Activated CD8-positive, alpha-beta memory T cell treated with anti-CD3 and anti-CD28 coated beads, Interleukin-2, amount 10 ng/mL, durations not matched to agents 7 days and 5 days (primary cell): ENCODE measurements at regions not wholly inside any gene's neighbourhood (a gene's known extent, or its start where the extent isn't known, plus 50 kb on each side); places are given as distances from the start of the nearest gene placed in this dataset.
"Not testable (repeated sequence)": the region's sequence is repeated elsewhere in the genome, so short reads cannot be mapped to it uniquely, and the experiment has no call there.

Experiments
- ATAC-seq: fragments of 150-1000 bp; cut with Tn5 transposase; one replicate; pipeline ENCODE4 v1.10.0; 2021; ENCODE audit warnings: moderate library complexity
- CTCF ChIA-PET: fragments of 350-600 bp; sonication (Branson Sonifier 250); formaldehyde crosslinking; loops from one replicate; lab custom pipeline; 2021; ENCODE audit warnings: antibody characterized with exemption; lab: Charles Lee
- DNase-seq: peaks from one replicate; pipeline ENCODE4 v3.0.0-alpha.2; 2020
- H3K27ac Mint-ChIP-seq: one replicate; pipeline ENCODE4 v1.8.0; 2021; ENCODE audit warnings: mild to moderate bottlenecking, mixed read lengths
- H3K27me3 Mint-ChIP-seq: one replicate; pipeline ENCODE4 v1.8.0; 2021; ENCODE audit warnings: mixed read lengths
- H3K36me3 Mint-ChIP-seq: one replicate; pipeline ENCODE4 v1.8.0; 2021; ENCODE audit warnings: mild to moderate bottlenecking, mixed read lengths
- H3K4me1 Mint-ChIP-seq: one replicate; pipeline ENCODE4 v1.8.0; 2021; ENCODE audit warnings: mixed read lengths
- H3K4me3 Mint-ChIP-seq: one replicate; pipeline ENCODE4 v1.8.0; 2021; ENCODE audit warnings: mild to moderate bottlenecking, moderate library complexity, mixed read lengths
- H3K9me3 Mint-ChIP-seq: one replicate; pipeline ENCODE4 v1.8.0; 2022; ENCODE audit warnings: low read depth, mixed read lengths

GRCh38 chr3:65026151-65026550, 338.4 kb upstream of the ADAMTS9 start:
- Mint-ChIP-seq H3K27me3 (no peaks in the 10 kb centered on the region), H3K4me3 (no peak overlapping the region), H3K36me3 (no peaks in the 10 kb centered on the region), H3K27ac (no peak overlapping the region), H3K9me3 (peaks cover 9% of the 10 kb centered on the region), H3K4me1 (peaks cover 2% of the 10 kb centered on the region)
- CTCF ChIA-PET: interaction anchor here (0.6 kb wide), 1 partner anchor 8 kb away, joined by 3 read pairs; no protein-coding TSS in a partner anchor
- no peak for ATAC-seq
- DNase-seq: no peak

- Mint-ChIP-seq H3K4me1 (no peaks in the 10 kb centered on the region), H3K27me3 (no peaks in the 10 kb centered on the region), H3K9me3 (peaks cover 9% of the 10 kb centered on the region), H3K27ac (no peak overlapping the region), H3K36me3 (no peaks in the 10 kb centered on the region), H3K4me3 (no peak overlapping the region)
- ATAC-seq (no peak), DNase-seq (no peak)
- CTCF ChIA-PET: no interaction called here
Measured at GRCh38 chr3:65024148-65024547, 336.3 kb upstream of the ADAMTS9 start.

- Mint-ChIP-seq H3K36me3 (no peaks in the 10 kb centered on the region), H3K4me3 (no peak overlapping the region)
Measured at GRCh38 chr3:65020281-65021160, 332.7 kb upstream of the ADAMTS9 start.

GRCh38 chr3:65019443-65020055, 331.7 kb upstream of the ADAMTS9 start:
- Mint-ChIP-seq H3K4me1 (no peaks in the 10 kb centered on the region), H3K4me3 (no peak overlapping the region), H3K27ac (no peak overlapping the region), H3K9me3 (peaks cover 7% of the 10 kb centered on the region), H3K27me3 (no peaks in the 10 kb centered on the region), H3K36me3 (no peaks in the 10 kb centered on the region)
- DNase-seq: no peak
- CTCF ChIA-PET: no interaction called here
- no peak for ATAC-seq

More at GRCh38 chr3:65020281-65021160, 332.7 kb upstream of the ADAMTS9 start:
- no peaks in the 10 kb centered on the region for H3K4me1 Mint-ChIP-seq
- peaks cover 7% of the 10 kb centered on the region for H3K9me3 Mint-ChIP-seq
- DNase-seq (no peak), ATAC-seq (no peak)
- no peaks in the 10 kb centered on the region for H3K27me3 Mint-ChIP-seq
- CTCF ChIA-PET: no interaction called here
- no peak overlapping the region for H3K27ac Mint-ChIP-seq

- CTCF ChIA-PET: interaction anchor here (0.7 kb wide), 1 partner anchor 8 kb away, joined by 3 read pairs; no protein-coding TSS in a partner anchor
- Mint-ChIP-seq H3K27ac (no peak overlapping the region), H3K9me3 (peaks cover 2% of the 10 kb centered on the region), H3K36me3 (no peaks in the 10 kb centered on the region), H3K4me3 (no peak overlapping the region), H3K27me3 (no peaks in the 10 kb centered on the region), H3K4me1 (no peaks in the 10 kb centered on the region)
- DNase-seq: no peak
- no peak for ATAC-seq
Measured at GRCh38 chr3:65018801-65019200, 331.0 kb upstream of the ADAMTS9 start.

- H3K27ac Mint-ChIP-seq: no peak overlapping the region
- H3K9me3 Mint-ChIP-seq: no peaks in the 10 kb centered on the region
- no peak for ATAC-seq
- no peaks in the 10 kb centered on the region for H3K36me3 Mint-ChIP-seq
- CTCF ChIA-PET: no interaction called here
- H3K4me1 Mint-ChIP-seq: no peaks in the 10 kb centered on the region
- DNase-seq: no peak
- no peak overlapping the region for H3K4me3 Mint-ChIP-seq
- H3K27me3 Mint-ChIP-seq: no peaks in the 10 kb centered on the region
Measured at GRCh38 chr3:65017359-65017758, 329.6 kb upstream of the ADAMTS9 start.

- Mint-ChIP-seq H3K9me3 (peaks cover 3% of the 10 kb centered on the region), H3K27ac (no peak overlapping the region), H3K4me3 (no peak overlapping the region), H3K4me1 (no peaks in the 10 kb centered on the region), H3K27me3 (no peaks in the 10 kb centered on the region), H3K36me3 (no peaks in the 10 kb centered on the region)
- CTCF ChIA-PET: no interaction called here
- ATAC-seq: no peak
- no peak for DNase-seq
Measured at GRCh38 chr3:65015711-65016110, 327.9 kb upstream of the ADAMTS9 start.

GRCh38 chr3:65013053-65013452, 325.3 kb upstream of the ADAMTS9 start:
- Mint-ChIP-seq H3K4me3 (no peak overlapping the region), H3K9me3 (peaks cover 3% of the 10 kb centered on the region), H3K36me3 (no peaks in the 10 kb centered on the region), H3K4me1 (no peaks in the 10 kb centered on the region), H3K27ac (no peak overlapping the region), H3K27me3 (no peaks in the 10 kb centered on the region)
- CTCF ChIA-PET: no interaction called here
- no peak for DNase-seq
- ATAC-seq: no peak

GRCh38 chr3:65006300-65006739, 318.5 kb upstream of the ADAMTS9 start:
- Mint-ChIP-seq H3K4me3 (no peak overlapping the region), H3K27ac (no peak overlapping the region), H3K27me3 (no peaks in the 10 kb centered on the region), H3K36me3 (no peaks in the 10 kb centered on the region), H3K4me1 (no peaks in the 10 kb centered on the region), H3K9me3 (no peaks in the 10 kb centered on the region)
- ATAC-seq: no peak
- DNase-seq: no peak
- CTCF ChIA-PET: no interaction called here

GRCh38 chr3:65005486-65005885, 317.7 kb upstream of the ADAMTS9 start:
- DNase-seq (no peak), ATAC-seq (no peak)
- Mint-ChIP-seq H3K4me3 (no peak overlapping the region), H3K27ac (no peak overlapping the region), H3K9me3 (no peaks in the 10 kb centered on the region), H3K36me3 (no peaks in the 10 kb centered on the region), H3K4me1 (no peaks in the 10 kb centered on the region), H3K27me3 (no peaks in the 10 kb centered on the region)
- CTCF ChIA-PET: no interaction called here

GRCh38 chr3:65004795-65005295, 317.0 kb upstream of the ADAMTS9 start:
- H3K4me3 Mint-ChIP-seq: no peak overlapping the region
- H3K27ac Mint-ChIP-seq: no peak overlapping the region
- H3K27me3 Mint-ChIP-seq: no peaks in the 10 kb centered on the region
- no peaks in the 10 kb centered on the region for H3K36me3 Mint-ChIP-seq
- no peaks in the 10 kb centered on the region for H3K4me1 Mint-ChIP-seq
- ATAC-seq (no peak), DNase-seq (no peak)
- CTCF ChIA-PET: no interaction called here
- H3K9me3 Mint-ChIP-seq: peaks cover 3% of the 10 kb centered on the region

- ATAC-seq (no peak), DNase-seq (no peak)
- Mint-ChIP-seq H3K9me3 (peaks cover 3% of the 10 kb centered on the region), H3K4me1 (no peaks in the 10 kb centered on the region), H3K36me3 (no peaks in the 10 kb centered on the region), H3K27ac (no peak overlapping the region), H3K4me3 (no peak overlapping the region), H3K27me3 (no peaks in the 10 kb centered on the region)
- CTCF ChIA-PET: no interaction called here
Measured at GRCh38 chr3:65004306-65004705, 316.5 kb upstream of the ADAMTS9 start.

- H3K27me3 Mint-ChIP-seq, H3K4me1 Mint-ChIP-seq, ATAC-seq, H3K36me3 Mint-ChIP-seq, DNase-seq, H3K4me3 Mint-ChIP-seq, H3K27ac Mint-ChIP-seq, H3K9me3 Mint-ChIP-seq, CTCF ChIA-PET: not testable (repeated sequence)
Measured at GRCh38 chr3:65001119-65001518, 313.3 kb upstream of the ADAMTS9 start.

GRCh38 chr3:64998317-64998716, 310.5 kb upstream of the ADAMTS9 start:
- CTCF ChIA-PET: no interaction called here
- Mint-ChIP-seq H3K9me3 (peaks cover 3% of the 10 kb centered on the region), H3K27ac (no peak overlapping the region), H3K4me1 (no peaks in the 10 kb centered on the region), H3K36me3 (no peaks in the 10 kb centered on the region), H3K27me3 (no peaks in the 10 kb centered on the region), H3K4me3 (no peak overlapping the region)
- DNase-seq (no peak), ATAC-seq (no peak)
